CD4-positive, alpha-beta T cell treated with Interferon gamma for 1 hour (primary cell): ENCODE measurements at regions not wholly inside any gene's neighbourhood (a gene's known extent, or its start where the extent isn't known, plus 50 kb on each side); places are given as distances from the start of the nearest gene placed in this dataset.
"Not testable (repeated sequence)": the region's sequence is repeated elsewhere in the genome, so short reads cannot be mapped to it uniquely, and the experiment has no call there.

Source experiments
- DNase-seq: peaks from one replicate; pipeline ENCODE4 v3.0.0-alpha.2; 2020

- no peak for DNase-seq
Measured at GRCh38 chr7:68336594-68336993, 1261.7 kb upstream of the AUTS2 start.

- DNase-seq, result no peak
Measured at GRCh38 chr7:68348401-68348800, 1249.9 kb upstream of the AUTS2 start.

DNA sequence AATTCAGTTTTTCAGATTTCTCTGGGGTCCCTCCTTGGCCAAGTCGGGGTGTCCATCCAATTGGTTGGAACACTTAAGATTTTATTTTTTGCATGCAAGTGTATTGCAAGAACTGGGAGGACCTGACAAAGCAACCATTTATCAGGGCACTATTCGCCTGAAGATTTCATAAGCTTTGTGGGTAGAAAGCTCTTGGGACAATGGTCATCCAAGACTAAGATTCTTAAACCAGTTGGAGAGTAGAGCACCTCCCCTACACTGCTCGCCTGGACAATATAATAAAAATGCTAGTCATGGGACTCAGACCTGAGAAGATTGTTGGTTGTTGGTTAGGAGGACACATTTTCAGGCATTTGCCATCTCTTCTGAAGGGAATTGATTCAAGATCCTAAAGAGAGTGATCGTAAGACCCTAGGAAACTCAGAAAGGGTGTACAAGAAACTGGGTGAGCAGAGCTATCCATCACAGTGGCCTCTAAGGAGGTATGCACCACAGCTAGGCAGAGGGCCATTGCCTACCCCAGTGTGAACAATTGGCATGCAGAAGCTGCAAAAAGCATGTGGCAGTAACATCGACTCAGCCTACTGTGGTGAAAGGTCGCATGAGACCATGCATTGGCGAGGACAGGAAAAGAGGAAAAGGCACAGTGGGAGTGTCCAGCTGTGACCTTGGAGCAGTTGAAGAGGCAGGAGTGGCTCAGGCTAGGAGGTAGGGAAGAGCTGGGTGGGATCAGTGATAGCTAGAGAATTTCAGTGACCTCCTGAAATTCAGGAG, 1235.3 kb upstream of the AUTS2 start:
- no peak for DNase-seq

DNA sequence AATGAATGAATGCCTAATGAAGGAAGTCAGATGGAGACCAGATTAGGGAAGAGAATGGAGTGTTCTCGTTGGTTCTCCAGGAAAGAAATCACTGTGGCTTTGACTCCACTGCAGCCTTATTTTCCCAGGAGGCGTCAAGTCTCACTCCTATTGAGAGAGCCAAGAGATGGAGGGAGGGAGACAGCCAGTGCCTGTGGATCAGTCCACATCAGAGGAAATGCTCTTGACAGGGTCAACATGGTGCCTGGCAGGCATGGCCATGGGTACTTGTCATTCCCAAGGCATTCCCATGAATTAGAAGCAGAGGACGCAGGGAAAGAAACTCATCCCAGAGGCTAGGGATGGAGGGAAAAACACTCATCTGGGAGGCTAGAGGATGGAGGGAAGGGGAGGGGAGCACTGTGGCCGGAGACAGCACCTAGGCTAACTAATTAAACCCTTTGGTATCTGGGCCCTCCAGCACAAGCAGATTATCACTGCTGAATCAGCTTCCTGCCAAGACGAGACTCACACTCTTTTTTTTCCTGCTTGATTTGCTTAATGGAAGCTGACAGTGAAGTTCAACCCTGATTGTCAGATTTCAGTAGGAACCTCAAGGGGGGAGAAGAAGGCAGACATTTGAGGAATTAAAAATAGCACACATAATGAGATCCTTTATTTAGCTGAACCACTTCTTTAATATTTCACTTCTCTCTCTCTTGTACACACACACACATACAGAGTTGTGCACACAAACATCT, 1233.2 kb upstream of the AUTS2 start:
- DNase-seq, result no peak

GRCh38 chr7:68371985-68372384, 1226.3 kb upstream of the AUTS2 start:
- no peak for DNase-seq

- DNase-seq, result no peak
Measured at GRCh38 chr7:68376131-68376661, 1222.1 kb upstream of the AUTS2 start.

DNA sequence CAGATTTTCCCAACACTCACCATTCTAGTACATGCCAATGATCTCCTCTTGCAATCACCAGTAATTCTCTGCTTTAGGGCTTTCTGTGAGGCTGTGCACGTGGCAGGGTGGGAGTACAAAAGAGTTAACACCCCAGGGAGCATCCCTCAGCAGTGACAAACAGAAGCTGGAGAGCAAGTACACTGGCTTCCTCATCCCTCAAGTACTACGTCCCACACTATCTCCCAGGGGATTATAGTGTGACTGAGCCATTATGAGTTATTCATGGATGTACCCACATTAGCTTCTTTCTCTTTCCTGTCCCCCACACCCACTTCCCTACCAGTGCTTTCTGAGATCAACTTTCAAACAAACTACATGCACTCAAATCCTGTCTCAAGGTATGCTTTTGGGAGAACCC, 1216.5 kb upstream of the AUTS2 start:
- no peak for DNase-seq

- no peak for DNase-seq
Measured at GRCh38 chr7:68384581-68384980, 1213.7 kb upstream of the AUTS2 start.

DNA sequence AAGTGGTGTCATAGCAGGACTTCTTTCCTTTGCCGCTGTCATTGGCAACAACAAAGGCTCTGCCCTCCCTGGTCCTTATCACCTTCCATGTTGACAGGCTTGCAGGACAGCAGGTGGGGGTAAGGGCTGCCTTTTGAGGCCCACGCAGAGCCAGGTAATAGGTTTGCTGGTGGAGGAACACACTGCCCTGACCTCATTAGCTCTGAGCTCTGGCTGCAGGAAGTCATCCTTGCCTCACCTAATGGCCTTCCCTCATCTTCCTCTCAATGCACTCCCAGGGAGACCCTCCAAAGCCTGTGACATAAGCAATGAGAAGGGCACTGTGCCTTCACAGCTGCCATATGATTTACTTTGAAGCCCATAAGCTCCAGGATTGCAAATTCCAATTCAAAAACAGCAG, 1205.2 kb upstream of the AUTS2 start:
- no peak for DNase-seq

- no peak for DNase-seq
Measured at GRCh38 chr7:68394131-68394530, 1204.1 kb upstream of the AUTS2 start.

DNA sequence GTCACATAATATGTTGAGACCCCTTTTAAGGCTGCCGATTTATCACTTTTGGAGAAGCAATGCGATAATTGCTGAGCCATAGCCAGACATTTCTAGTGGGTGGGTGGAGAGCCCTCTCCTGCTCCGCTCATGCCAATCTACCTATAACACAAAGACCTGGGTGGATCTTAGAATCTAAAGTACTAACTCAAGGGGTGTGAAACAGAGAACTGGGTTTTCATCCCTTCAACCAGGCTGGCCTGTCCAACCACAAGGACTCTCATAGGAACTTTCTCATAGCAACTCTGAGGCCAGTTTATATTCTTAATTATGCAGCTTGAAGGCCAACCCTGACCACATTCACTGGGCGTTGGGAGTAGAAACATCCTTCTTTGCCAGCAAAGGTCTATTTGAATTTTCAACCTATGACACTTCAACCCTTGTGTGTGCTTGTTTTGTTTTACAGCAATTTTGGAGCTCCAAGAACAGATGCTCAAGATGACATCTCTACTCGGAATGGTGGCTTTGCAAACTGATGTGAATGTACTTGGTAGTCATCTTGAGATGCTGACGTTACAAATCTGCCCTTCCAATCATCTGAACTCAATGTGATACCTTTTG, 1198.2 kb upstream of the AUTS2 start:
- no peak for DNase-seq

GRCh38 chr7:68400783-68401182, 1197.5 kb upstream of the AUTS2 start:
- DNase-seq, result no peak

DNA sequence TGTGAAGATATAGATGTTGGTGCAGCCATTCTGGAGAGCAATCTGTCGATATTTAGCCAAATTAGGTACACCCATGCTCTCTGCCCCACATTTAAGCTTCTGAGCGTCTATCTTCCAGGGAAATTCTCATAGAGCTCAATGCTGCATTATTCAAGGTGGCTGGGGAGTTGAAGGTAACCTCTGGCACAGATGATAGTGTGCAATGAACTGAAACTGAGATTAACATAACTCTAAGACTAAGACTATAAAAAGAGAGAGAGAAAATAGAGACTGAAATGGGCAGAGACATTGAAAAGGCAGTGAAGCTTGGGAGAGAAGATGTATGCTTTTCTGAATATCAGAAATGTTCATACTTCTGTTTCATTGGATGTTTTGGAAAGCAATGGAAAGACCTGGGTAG, 1197.0 kb upstream of the AUTS2 start:
- DNase-seq, result no peak

DNA sequence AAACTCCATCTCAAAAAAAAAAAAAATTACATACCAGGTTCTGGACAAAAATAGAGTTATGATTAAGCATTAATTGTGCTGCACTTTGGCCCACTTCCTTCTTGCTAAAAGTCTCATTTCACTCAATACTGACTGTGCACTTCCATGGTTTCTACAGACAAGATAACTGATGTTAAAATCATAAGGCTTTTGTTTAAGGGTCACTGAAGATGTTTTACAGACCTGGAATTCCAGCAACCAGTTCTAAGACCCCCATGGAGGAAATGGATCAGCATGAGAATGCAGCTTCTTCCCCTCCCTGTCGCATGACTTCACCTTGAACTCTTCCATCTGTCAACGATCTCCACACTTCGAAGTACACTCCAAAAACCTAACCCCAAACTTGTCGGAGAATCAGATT, 1191.8 kb upstream of the AUTS2 start:
- no peak for DNase-seq

GRCh38 chr7:68407460-68407859, 1190.8 kb upstream of the AUTS2 start:
- DNase-seq, result no peak

DNA sequence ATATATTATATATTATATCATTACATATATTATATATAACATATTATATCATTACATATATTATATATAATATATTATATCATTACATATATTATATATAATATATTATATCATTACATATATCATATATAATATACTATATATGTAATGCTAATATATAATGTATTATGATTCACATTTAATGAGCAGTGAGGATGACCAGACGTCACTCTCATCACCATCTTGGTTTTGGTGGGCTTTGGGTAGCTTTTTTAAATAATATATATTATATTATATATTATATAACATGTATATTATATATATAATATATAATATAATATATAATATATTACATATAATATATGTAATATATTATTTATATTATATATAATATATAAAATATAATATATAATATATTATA, 1189.4 kb upstream of the AUTS2 start:
- DNase-seq, result no peak

DNA sequence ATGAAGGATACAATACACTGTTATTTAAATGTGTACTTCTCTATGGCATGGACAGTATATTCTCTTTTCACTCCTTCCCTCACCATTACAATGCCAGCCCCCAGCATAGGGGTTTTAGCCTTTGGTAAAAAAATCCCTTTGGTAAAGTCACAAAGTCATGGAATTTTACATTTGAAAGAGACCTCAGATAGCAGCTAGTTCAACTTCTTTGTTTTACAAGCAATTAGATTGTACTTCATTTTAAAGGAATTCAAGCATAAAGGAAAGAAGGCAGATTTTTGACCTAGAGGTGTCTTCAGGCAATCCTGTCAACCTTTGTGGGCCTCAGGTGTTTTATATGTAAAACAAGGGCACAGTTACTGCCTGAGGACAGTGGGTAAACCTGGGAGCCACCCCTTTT, 1188.4 kb upstream of the AUTS2 start:
- DNase-seq, result no peak

GRCh38 chr7:68410693-68411092, 1187.6 kb upstream of the AUTS2 start:
- DNase-seq, result not testable (repeated sequence)

- no peak for DNase-seq
Measured at GRCh38 chr7:68411742-68412141, 1186.5 kb upstream of the AUTS2 start.

- DNase-seq, result no peak
Measured at GRCh38 chr7:68414631-68415425, 1183.4 kb upstream of the AUTS2 start.

DNA sequence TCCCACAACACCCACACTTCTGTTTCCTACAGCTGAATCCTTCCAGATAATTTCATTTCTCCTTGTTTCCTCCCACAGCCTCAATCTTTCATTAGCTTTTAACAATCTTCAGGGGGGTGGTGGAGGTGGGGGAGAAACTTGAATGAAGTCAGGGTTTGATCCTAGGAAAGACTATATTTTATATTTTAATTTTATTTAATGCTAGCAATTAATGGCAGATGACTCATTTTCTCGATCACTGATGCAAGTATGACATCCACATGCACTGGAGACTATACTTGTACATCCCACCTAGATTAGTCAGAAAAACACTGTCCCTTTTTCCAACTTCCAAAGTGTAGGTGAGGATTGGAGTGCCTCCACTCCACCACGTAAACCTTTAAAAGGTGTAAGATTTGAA, 1181.3 kb upstream of the AUTS2 start:
- no peak for DNase-seq

DNA sequence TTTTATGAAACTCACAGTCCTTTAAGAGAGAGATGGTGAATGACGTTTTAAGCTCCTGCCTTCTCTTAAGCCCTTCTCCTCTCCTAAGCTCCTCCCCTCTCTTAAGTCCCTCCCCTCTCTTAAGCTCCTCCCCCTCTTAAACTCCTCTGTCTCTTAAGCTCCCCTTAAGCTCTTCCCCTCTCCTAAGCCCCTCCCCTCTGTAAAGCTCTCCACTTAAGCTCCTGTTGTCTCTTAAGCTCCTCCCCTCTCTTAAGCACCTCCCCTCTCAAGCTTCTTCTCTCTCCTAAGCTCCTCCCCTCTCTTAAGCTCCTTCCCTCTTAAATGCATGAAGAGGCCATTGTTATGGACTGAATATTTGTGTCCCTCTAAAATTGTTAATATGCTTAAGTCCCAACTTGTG, 1180.6 kb upstream of the AUTS2 start:
- DNase-seq, result no peak
